ENCODE measurements at regions not wholly inside any gene's neighbourhood (a gene's known extent, or its start where the extent isn't known, plus 50 kb on each side); places are given as distances from the start of the nearest gene placed in this dataset.
"Not testable (repeated sequence)": the region's sequence is repeated elsewhere in the genome, so short reads cannot be mapped to it uniquely, and the experiment has no call there.

DNA sequence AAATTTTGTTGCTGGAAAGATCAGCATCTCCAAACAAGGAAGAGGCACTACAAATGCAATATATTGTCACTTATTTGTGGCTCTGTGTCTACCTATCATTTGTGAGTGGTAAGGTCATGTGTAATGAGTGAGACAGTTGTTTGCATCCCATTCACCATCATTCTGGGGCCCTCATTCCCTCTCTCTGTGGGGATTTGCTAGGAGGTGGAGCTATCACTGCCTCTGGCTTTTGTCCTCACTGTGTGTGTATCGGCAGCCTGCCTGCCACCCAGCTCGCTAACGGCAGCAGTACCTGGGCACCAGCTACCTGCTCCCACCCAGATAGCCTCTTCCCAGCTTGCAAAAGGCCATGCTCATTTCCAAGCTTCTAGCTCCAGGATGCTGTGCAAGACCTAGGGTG lies 379.2 kb upstream of the ZFHX3 start:
- no peak overlapping the region for H3K4me3 ChIP-seq (ENCODE audit: low read depth, low read length)

DNA sequence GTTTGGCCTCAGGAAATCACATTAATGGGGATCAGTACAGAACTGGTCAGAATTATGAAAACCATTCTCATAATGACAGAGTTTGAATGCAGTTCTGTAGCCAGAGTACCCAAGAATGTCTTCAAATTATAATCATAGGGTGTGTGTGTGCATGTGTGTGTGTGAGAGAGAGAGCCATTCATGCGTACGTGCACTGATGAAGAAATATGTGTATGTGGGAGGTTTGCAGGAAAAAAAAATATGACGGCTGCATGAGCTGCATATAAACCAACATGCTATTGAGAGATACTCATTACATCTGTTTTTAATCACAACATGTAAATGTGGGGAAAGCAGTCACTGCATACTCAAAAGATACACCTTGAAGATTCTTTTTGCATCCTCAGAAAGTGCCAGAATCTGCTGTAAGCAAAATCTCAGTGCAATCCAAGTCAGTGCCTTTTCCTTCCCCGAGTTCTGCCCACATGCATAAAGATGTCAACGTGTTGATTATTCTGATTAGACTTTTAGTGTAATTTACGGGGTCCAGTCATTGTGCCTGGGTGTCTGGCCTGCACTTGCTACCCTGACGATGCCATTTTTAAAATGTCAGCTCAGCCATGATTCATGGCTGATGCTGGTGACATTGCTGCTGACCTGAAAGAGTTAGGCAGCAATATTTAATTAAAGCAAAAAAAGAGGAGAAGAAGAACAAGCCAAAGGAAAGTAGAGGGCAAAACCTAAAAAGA lies 378.7 kb upstream of the ZFHX3 start:
- no peak overlapping the region for H3K4me3 ChIP-seq (ENCODE audit: low read depth, low read length)

DNA sequence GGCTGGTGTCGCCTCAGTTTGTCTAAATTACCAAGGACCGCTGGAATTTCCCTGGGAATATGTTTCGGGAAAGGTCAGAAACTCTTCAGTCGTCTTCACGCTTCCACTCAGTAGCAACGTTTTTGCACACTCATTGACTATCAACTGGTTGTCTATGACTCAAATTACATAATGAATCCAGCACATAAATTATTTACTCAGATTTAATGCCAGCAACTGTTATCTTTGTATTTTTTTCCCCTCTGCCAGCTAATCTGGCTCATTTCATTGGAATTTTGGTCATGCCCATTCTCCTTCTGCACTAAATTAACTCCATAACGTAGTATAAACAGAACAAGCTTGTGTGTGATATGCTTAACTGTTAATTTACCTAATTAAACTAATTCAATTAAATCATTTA lies 372.7 kb upstream of the ZFHX3 start:
- no peak overlapping the region for H3K4me3 ChIP-seq (ENCODE audit: low read depth, low read length)

DNA sequence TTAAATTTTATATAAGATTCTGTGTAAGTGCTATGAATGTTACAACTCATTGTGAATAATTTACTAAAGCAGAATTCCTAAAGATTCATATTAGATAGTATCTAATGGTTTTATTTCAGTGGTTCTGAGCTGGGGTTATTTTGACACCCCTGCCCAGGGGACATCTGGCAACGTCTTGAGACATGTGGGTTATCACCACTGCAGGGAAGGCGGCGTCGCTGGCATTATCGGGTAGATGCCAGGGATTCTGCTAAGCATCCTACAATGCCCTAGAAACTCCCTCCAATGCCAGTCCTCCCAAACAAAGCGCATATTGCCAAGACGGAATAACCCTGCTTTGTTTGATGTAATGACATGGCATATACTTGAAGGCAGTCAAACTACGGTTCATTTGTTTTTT lies 372.3 kb upstream of the ZFHX3 start:
- H3K4me3 ChIP-seq (ENCODE audit: low read depth, low read length): no peak overlapping the region

DNA sequence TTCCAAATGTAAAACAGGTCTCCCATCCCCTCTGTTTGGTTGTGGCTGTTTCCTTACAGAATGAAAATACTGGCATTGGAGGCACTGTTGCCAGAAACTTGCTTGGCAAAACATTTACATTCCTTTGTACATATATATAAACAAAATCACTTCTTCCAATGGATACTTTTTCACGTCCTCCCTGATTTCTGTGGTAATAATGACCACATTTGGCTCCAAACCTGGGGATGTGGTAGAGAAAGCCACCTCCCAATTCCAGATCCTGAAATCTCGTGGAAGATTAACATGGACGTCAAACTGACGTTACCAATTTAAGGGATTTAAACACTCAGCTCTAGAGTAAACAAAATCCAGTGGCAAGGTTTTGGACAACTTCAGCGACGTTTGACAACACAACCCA lies 370.8 kb upstream of the ZFHX3 start:
- H3K4me3 ChIP-seq (ENCODE audit: low read depth, low read length): no peak overlapping the region

DNA sequence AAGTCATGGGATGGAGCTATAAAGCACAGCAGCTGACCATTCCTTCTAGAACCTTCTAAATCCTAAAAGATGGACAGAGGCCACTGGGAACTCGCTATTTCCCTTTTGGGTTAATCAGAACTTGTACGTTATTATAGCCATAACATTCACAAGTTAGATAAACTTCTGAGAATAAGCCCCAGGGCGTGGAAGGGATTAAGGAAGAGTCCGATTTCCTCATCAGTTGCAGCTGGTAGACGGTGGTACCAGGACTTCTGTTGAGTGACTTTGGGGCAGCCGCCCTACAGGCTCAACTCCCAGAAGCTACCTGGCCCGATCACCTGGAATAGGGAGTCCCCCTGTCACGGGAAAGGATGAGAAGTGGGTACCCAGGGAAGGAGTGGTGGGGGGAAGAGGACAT lies 370.1 kb upstream of the ZFHX3 start:
- no peak overlapping the region for H3K4me3 ChIP-seq (ENCODE audit: low read depth, low read length)

DNA sequence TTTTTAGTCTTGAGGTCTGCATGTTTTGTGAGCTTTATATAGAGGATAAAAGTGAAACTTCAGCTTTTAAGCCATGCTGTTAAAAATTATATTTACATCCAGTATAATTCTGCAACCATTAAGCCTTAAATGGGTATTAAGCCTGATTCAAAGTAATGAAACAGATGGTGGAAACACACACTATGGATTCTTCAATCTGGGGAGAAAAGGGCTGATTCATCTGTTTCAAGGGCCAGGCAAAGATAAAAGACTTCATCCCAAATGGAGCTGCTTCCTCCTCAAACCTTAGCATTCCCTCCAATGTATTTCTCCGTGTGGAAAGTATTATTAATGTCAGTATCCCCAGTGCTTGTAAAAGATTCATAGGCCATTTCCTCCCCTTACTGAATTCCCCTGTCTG lies 367.4 kb upstream of the ZFHX3 start:
- no peak overlapping the region for H3K4me3 ChIP-seq (ENCODE audit: low read depth, low read length)

DNA sequence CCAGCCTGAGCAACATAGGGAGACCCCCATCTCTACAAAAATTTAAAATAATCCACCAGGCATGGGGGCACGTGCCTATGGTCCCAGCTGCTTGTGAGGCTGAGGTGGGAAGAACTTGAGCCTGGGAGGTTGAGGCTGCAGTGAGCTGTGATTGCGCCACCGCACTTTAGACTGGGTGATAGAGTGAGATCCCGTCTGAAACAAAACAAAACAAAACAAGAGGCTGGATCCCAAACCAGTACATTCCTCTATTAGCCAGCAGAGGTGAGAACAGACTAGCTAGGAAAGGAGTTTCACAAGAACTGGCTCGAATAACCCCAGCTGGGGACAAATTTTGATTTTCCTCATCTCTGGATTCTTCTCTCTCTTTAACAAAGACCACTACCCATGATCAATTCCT lies 366.7 kb upstream of the ZFHX3 start:
- no peak overlapping the region for H3K4me3 ChIP-seq (ENCODE audit: low read depth, low read length)

DNA sequence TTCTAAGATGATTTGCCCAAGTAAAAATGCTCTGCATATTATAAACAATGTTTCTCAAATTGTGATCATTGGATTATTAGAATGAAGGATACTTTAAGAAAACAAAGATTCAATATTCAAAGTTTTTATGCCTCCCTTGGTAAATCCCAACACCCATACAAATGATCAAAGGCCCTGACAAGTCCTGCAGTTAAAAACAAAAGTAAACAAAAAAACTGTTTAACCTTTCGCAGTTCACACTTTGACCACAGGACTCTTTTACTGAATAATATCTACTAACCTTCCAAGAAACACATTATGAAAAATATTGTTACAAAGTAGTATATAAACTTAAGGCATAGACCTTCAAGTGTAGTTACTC lies 365.9 kb upstream of the ZFHX3 start:
- no peak overlapping the region for H3K4me3 ChIP-seq (ENCODE audit: low read depth, low read length)

DNA sequence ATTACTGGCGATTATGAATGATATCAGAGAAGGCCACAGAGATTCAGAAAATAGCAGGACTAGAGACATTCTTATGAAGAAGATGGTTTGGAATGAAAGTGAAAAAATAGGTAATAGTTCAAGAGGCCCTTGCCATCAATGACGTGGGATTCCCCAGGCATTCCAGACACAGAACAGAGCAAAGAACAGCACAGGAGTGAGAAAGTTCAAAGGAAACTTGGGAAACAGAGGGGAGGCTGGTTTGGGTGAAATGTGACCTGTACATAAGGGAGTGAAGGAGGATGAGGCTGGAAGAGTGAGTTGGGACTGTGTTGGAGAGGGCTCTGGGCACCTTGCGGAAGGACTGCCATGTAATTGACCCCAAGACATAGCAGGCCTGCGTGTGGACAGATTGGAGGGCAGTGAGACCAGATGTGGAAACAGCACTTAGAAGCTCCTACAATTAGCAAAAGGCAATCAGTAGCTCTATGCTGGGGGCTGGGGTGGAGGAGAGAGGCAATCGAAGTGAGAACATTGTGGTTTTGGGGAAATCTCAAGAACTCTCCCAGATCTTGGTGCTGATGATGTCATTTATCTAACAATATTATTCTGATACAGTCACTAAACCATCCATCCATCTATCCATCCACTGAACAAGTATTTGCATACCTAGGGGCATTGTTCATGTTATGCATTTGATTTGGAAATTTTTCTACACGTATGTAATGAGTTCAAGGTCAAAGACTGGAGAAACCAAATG lies 365.3 kb upstream of the ZFHX3 start:
- H3K4me3 ChIP-seq (ENCODE audit: low read depth, low read length): no peak overlapping the region

DNA sequence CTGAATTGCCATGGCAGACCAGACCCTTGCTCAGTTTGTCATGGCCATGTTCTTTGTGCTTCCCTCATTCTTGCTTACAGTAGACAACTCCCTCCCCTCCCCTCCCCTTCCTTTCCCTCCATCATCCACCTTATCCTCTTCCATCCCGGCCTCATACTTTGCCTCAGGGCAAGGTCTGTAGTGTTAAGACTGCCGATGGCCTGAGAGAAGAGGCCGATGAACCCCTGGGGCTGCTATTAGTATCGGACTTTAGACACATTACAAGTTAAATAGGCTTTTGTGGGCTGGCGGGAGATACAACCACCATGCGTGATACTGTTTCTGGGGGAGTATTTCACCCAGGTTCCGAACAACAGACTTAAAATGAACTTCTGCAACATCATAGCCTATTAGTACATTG lies 364.5 kb upstream of the ZFHX3 start:
- H3K4me3 ChIP-seq (ENCODE audit: low read depth, low read length): no peak overlapping the region

DNA sequence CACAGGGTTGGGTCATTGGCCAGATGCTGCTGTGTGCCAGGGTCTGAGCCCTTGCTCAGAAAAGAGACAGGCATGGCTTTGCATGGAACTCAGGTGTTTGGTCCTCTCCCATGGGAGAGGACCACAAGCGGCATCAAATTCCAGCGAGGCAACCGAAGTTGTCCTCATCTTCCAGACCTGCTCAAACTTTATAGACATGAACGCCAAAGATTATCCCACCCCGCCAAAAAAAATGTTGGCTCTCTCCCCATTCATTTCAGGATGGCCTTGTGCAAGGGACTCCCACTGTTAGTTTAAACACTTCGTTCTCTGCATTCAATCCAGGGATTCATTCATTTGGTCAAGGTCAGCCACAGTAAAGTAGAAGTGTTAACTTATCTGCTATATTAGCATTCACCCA lies 360.8 kb upstream of the ZFHX3 start:
- no peak overlapping the region for H3K4me3 ChIP-seq (ENCODE audit: low read depth, low read length)

DNA sequence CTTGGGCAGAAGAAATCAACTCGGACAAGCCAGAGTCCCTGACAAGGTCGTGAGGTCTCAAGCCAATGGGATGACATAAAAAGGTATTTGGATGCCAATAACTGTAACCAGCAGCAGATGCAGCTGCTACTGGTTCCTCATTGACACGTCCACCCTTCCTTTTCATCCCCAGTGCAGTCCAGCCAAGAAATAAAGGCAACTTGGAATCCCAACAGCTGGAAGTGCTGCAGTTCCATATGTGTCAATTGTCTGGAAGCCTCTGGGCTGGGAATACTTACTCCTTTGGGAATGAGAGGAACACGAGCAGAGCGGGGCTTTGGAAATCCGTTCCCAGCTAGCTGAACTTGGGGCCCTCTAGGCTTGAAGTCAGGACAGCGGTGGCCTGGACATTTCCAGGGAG lies 360.4 kb upstream of the ZFHX3 start:
- no peak overlapping the region for H3K4me3 ChIP-seq (ENCODE audit: low read depth, low read length)

DNA sequence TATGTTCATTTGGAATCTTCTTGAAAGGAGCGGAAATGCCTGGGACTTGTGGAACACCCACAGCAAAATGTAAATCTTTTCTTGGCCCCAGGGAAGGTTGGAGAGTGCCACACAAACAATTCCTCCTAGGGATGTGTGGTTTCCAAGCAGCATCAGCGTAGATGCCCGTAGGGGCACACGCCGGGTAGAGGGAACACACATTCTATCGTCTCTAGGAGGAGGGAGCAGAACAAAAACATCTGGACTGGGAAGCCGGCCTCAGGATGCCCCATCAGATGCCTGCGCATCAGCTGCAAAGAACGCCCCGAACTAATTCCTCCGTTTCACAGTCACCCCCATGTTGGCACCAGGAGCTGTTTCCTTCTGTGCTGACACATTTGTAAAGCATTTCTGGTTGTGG lies 357.9 kb upstream of the ZFHX3 start:
- no peak overlapping the region for H3K4me3 ChIP-seq (ENCODE audit: low read depth, low read length)

DNA sequence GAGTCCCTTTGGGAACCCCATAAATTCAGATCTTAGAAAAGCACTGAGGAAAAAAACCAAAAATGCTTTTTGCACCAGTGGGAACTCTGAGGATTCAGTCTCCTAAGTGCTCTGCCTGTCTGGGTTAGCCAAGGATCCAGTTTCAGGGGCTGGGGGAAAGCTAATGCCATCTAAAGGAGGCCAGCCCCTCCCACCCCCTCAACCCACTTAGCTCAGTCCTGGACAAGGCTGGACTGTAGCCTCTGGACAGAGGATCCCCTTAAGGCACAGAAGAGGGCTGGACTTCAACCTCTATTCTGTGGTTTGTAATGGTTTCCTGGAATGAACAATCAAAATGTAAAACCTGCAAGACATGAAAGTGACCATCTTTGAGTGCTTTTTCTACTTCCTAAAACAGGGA lies 356.1 kb upstream of the ZFHX3 start:
- no peak overlapping the region for H3K4me3 ChIP-seq (ENCODE audit: low read depth, low read length)

DNA sequence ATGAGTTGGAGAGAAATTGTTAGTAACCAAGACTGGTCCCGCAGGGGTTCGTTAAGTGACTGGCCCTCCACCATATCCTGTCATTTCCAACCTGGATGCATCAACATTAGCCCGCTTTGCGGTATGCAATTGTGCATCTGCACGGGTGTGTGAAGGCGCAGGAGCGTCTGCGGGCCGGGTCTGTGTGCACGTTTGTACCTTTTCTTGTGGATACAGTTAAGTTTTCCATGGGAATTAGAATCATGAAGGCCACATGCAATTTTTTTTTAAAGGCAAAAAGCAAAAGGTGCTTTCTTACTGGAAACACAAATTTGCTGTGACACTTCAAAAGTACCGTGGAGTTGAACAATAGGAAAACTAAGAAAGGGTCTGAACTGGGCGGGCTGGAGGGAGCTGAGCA lies 355.4 kb upstream of the ZFHX3 start:
- H3K4me3 ChIP-seq (ENCODE audit: low read depth, low read length): no peak overlapping the region

DNA sequence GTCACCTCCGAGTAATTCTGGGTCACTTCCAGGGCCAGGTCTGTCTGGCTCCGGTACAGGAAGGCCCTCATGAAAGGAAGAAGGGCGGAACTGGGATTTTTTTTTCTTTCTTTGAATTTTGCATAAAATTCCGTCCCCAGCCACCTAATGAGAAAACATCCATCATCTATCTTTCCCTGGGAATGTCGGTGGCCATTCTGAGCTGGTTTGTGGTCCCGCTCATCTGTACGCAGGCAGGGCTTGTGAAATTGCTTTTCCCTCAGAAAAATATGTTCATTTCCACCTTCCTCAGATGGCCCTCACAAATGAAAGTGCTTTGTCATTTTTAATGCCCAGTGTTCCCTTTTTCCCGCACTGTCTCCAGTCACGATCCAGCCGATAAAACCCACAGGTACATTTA lies 353.0 kb upstream of the ZFHX3 start:
- no peak overlapping the region for H3K4me3 ChIP-seq (ENCODE audit: low read depth, low read length)

DNA sequence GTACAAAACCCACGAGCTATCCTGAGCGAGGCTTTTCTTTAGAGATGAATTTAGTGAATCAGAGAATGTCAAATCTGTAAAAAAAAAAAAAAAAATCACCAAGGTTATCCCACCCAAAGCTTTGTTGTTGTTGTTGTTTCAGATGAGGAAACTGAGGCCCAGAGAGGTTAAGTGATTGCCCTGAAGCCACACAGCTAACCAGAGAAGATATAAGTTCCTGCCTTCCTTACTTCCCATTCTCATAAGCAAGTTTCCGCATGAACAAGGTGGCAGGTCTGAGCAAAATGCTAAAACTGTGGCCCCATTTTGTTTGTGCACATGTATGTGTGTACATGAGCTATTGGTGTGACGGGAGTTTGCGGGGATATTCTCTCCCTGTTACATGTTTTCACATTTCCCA lies 352.1 kb upstream of the ZFHX3 start:
- H3K4me3 ChIP-seq (ENCODE audit: low read depth, low read length): no peak overlapping the region

DNA sequence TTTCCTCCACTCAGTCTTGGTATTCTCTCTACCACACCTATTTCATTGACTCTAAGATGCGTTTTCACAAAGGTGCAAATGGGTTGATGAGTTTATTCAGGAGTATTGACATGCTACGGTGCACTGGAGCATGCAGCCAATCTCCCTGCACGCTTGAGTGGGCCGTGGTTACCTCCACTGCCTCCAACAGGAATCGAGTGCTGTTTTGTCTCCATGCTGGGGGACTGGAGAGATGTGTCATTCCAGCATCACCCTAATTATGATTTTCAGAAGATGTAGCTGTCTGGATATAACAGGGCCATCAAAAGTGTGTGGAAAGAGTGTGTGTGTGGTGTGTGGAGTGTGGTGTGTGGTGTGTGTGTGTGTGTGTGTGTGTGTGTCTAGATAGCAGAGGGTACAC lies 351.6 kb upstream of the ZFHX3 start:
- H3K4me3 ChIP-seq (ENCODE audit: low read depth, low read length): no peak overlapping the region

DNA sequence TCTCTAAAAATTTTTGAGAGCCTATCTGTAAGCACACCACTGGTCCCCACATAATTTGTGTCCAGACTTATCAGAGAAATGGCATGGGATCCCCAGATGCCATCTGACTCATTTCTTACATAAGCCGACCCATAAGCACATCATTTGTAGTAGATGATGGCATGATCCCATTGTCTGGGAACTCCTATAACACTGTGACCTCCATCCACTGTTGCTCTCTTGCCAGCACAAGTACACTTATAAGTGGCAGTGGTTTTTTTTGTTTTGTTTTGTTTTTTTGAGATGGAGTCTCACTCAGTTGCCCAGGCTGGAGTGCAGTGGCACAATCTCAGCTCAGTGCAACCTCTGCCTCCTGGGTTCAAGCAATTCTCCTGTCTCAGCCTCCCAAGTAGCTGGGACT lies 350.7 kb upstream of the ZFHX3 start:
- not testable (repeated sequence) for H3K4me3 ChIP-seq (ENCODE audit: low read depth, low read length)

DNA sequence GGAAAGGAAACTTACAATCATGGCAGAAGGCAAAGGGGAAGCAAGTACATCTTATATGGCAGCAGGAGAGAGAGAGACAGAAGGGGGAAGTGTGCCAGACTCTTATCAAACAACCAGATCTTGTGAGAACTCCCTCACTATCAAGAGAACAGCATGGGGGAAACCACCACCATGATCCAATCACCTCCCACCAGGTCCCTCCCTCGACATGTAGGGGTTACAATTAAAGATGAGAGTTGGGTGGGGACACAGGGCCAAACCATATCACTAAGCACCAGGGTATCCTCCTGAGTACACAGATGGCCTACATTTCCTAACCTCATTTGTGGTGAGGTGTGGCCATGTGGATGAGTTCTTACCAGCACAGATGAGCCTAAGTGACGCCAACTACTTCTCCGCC lies 348.6 kb upstream of the ZFHX3 start:
- no peak overlapping the region for H3K4me3 ChIP-seq (ENCODE audit: low read depth, low read length)

DNA sequence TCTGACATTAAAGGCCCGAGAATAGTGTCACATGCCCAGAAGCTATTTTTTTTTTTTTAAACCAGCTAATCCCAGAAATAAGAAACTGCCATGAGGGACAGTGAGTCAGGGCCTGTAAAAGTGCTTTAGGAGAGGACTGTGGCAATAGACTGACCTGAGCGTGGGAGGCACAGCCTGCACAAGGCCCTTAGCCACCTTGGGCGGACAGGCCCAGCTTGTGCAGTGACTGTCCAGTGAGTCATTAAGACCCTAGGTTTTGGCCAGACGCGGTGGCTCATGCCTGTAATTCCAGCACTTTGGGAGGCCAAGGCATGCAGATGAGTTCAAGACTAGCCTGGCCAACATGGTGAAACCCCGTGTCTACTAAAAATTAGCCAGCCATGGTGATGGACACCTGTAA lies 343.0 kb upstream of the ZFHX3 start:
- no peak overlapping the region for H3K4me3 ChIP-seq (ENCODE audit: low read depth, low read length)

DNA sequence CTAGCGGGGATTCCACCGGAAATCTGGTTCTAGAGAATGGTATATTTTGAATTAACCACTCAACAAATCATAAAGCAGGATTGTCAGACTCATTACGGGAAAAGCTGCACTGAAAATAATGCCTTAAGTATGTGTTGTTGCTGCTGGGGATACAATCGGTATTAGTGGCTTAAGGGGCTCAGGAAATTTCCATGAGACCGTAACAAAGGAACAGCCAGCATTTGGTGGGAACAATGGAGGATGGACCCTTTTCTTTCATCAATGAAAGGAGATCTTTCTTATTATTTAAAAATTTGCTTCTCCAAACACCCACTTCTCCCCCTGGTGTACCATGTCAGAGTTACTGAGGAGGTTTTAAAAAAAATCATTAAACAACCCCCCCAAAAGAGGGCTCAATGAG lies 342.6 kb upstream of the ZFHX3 start:
- H3K4me3 ChIP-seq (ENCODE audit: low read depth, low read length): no peak overlapping the region
